GM12878 (cell line): ENCODE measurements at regions not wholly inside any gene's neighbourhood (a gene's known extent, or its start where the extent isn't known, plus 50 kb on each side); places are given as distances from the start of the nearest gene placed in this dataset.

Source experiments
- ATF2 ChIP-seq: IDR thresholded peaks from 2 replicates; pipeline ENCODE4 v1.6.1; 2012; ENCODE audit warnings: low read length, inconsistent platforms
- CREM ChIP-seq: IDR thresholded peaks from 2 replicates; pipeline ENCODE4 v1.6.1; 2014; ENCODE audit warnings: antibody characterized with exemption, low read depth
- MEF2B ChIP-seq: fragments of 450-650 bp; IDR thresholded peaks from 2 replicates; pipeline ENCODE4 v1.6.1; 2018; ENCODE audit warnings: mild to moderate bottlenecking, moderate library complexity; ENCODE audit not compliant: partially characterized antibody, poor library complexity, severe bottlenecking
- PAX8 ChIP-seq: fragments of 450-650 bp; IDR thresholded peaks from 2 replicates; pipeline ENCODE4 v1.6.1; 2017; ENCODE audit warnings: mild to moderate bottlenecking, moderate library complexity
- REST ChIP-seq: IDR thresholded peaks from 2 replicates; pipeline ENCODE4 v1.6.1; 2012; ENCODE audit warnings: mild to moderate bottlenecking, low read depth, low read length
- TCF3 ChIP-seq: IDR thresholded peaks from 2 replicates; pipeline ENCODE4 v1.6.1; 2012; ENCODE audit warnings: low read depth, mild to moderate bottlenecking, low read length, borderline replicate concordance; ENCODE audit not compliant: insufficient read depth
- ZNF384 ChIP-seq: IDR thresholded peaks from 2 replicates; pipeline ENCODE4 v1.6.1; 2012; ENCODE audit warnings: low read depth, mild to moderate bottlenecking, low read length, improper control_type of control experiment, borderline replicate concordance

GRCh38 chr9:21624675-21625644 lies 142.8 kb upstream of the IFNE start (continued):
- TF ChIP-seq REST (no peak), PAX8 (no peak), ZNF384 (no peak), MEF2B (no peak), ATF2 (no peak), CREM (no peak), TCF3 (no peak)
